ENCODE measurements at regions not wholly inside any gene's neighbourhood (a gene's known extent, or its start where the extent isn't known, plus 50 kb on each side); places are given as distances from the start of the nearest gene placed in this dataset.
"Not testable (repeated sequence)": the region's sequence is repeated elsewhere in the genome, so short reads cannot be mapped to it uniquely, and the experiment has no call there.

DNA sequence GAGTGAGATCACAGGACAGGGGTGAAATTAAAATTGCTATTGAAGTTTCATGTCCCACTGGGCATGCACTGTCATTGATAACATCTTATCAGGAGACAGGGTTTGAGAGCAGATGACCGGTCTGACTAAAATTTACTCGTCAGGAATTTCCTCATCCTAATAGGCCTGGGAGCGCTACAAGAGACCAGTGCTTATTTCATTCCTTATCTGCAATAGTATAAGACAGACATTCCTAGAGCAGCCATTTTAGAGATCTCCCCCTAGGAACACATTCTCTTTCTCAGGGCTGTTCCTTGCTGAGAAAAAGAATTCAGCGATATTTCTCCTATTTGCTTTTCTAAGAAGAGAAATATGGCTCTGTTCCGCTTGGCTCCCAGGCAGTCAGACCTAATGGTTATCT, 181.4 kb upstream of the ETV3 start:
- no peak for DNase-seq (ENCODE audit: low spot score in 2 of 2)
- no peak for ATAC-seq
- peaks cover 0 to 46% of the 10 kb centered on the region in 2 donors for H3K36me3 Mint-ChIP-seq
- H3K9me3 Mint-ChIP-seq = peaks cover 18 to 30% of the 10 kb centered on the region in 2 donors
- no peak overlapping the region for H3K27ac Mint-ChIP-seq

GRCh38 chr1:157317229-157317628, 179.0 kb upstream of the ETV3 start:
- DNase-seq (ENCODE audit: low spot score in 2 of 2); ATAC-seq; H3K27ac Mint-ChIP-seq: not testable (repeated sequence)
- Mint-ChIP-seq H3K36me3 (peaks cover 0 to 46% of the 10 kb centered on the region in 2 donors), H3K9me3 (peaks cover 18 to 30% of the 10 kb centered on the region in 2 donors)

GRCh38 chr1:157315544-157315943, 177.3 kb upstream of the ETV3 start:
- DNase-seq (ENCODE audit: low spot score in 2 of 2) (no peak), ATAC-seq (no peak)
- peaks cover 0 to 37% of the 10 kb centered on the region in 2 donors for H3K36me3 Mint-ChIP-seq
- peaks cover 18 to 27% of the 10 kb centered on the region in 2 donors for H3K9me3 Mint-ChIP-seq
- no peak overlapping the region for H3K27ac Mint-ChIP-seq

GRCh38 chr1:157314408-157314807, 176.2 kb upstream of the ETV3 start:
- Mint-ChIP-seq H3K9me3 (peaks cover 18 to 19% of the 10 kb centered on the region in 2 donors), H3K36me3 (peaks cover 0 to 27% of the 10 kb centered on the region in 2 donors), H3K27ac (no peak overlapping the region)
- ATAC-seq = no peak
- DNase-seq (ENCODE audit: low spot score in 2 of 2) = no peak

DNA sequence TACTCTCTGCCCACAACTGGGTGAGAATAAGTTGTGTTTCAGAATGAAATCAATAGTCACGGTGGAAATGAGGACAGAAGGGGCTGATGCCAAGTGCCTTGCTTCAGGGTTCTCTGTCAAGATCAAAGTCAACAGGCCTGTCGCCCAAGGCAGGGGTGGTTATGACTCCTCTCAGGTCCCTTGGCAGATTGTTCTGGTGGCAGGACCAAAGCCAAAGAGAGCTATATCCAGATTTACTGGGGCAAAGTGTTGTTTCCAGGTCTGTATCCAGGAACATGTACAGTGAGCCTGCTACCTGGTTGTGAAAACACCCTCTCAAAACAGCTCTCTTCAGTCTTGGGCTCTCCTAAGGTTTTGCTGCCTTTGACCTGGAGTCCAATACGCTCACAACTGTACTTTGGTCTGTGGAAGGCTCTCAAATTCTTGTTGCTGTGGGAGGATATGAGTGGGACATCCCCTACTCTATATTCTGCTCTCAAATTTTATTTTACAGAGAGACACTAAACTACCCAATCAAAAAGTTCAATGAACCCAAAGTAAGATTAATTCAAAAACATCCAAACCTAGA, 175.1 kb upstream of the ETV3 start:
- Mint-ChIP-seq H3K36me3 (peaks cover 0 to 26% of the 10 kb centered on the region in 2 donors), H3K27ac (no peak overlapping the region), H3K9me3 (peaks cover 15 to 17% of the 10 kb centered on the region in 2 donors)
- ATAC-seq = no peak
- no peak for DNase-seq (ENCODE audit: low spot score in 2 of 2)

- Mint-ChIP-seq H3K36me3 (peaks cover 0 to 16% of the 10 kb centered on the region in 2 donors), H3K27ac (no peak overlapping the region), H3K9me3 (peaks cover 7 to 8% of the 10 kb centered on the region in 2 donors)
- ATAC-seq = no peak
- no peak for DNase-seq (ENCODE audit: low spot score in 2 of 2)
These were observed 174.1 kb upstream of the ETV3 start for GRCh38 chr1:157312082-157312812.

GRCh38 chr1:157311730-157312081, 173.5 kb upstream of the ETV3 start:
- no peak for DNase-seq (ENCODE audit: low spot score in 2 of 2)
- Mint-ChIP-seq H3K9me3 (peaks cover 4 to 5% of the 10 kb centered on the region in 2 donors), H3K27ac (no peak overlapping the region), H3K36me3 (peaks cover 0 to 12% of the 10 kb centered on the region in 2 donors)
- no peak for ATAC-seq

- H3K27ac Mint-ChIP-seq; H3K9me3 Mint-ChIP-seq; ATAC-seq; H3K36me3 Mint-ChIP-seq; DNase-seq (ENCODE audit: low spot score in 2 of 2): not testable (repeated sequence)
These were observed 172.9 kb upstream of the ETV3 start for GRCh38 chr1:157310805-157311729.

- ATAC-seq = no peak
These were observed 172.2 kb upstream of the ETV3 start for GRCh38 chr1:157310401-157310800.

GRCh38 chr1:157307491-157307890, 169.3 kb upstream of the ETV3 start:
- no peak overlapping the region for H3K27ac Mint-ChIP-seq
- no peak for ATAC-seq
- no peak for DNase-seq (ENCODE audit: low spot score in 2 of 2)
- no peaks in the 10 kb centered on the region for H3K9me3 Mint-ChIP-seq
- no peaks in the 10 kb centered on the region for H3K36me3 Mint-ChIP-seq

More at GRCh38 chr1:157310401-157310800, 172.2 kb upstream of the ETV3 start:
- Mint-ChIP-seq H3K9me3 (no peaks in the 10 kb centered on the region), H3K27ac (no peak overlapping the region), H3K36me3 (no peaks in the 10 kb centered on the region)
- no peak for DNase-seq (ENCODE audit: low spot score in 2 of 2)

GRCh38 chr1:157306896-157307295, 168.7 kb upstream of the ETV3 start:
- H3K27ac Mint-ChIP-seq = no peak overlapping the region
- no peaks in the 10 kb centered on the region for H3K9me3 Mint-ChIP-seq
- no peak for ATAC-seq
- no peak for DNase-seq (ENCODE audit: low spot score in 2 of 2)
- no peaks in the 10 kb centered on the region for H3K36me3 Mint-ChIP-seq

DNA sequence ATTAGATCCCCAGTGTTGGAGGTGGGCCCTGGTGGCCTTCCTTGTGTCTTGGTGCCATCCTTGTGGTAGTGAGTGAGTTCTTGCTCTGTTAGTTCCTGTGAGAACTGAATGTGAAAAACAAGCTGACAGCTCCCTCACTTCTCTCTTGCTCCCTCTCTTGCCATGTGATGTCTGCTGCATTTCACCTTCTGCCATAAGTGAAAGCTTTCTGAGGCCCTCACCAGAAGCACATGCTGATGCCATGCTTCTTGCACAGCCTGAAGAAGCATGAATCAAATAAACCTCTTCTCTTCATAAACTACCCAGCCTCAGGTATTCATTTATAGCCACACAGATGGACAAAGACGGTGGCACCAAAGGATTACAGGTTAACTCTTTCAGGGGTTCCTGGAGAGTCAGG, 166.1 kb upstream of the ETV3 start:
- H3K27ac Mint-ChIP-seq = no peak overlapping the region
- no peaks in the 10 kb centered on the region for H3K9me3 Mint-ChIP-seq
- ATAC-seq (no peak), DNase-seq (ENCODE audit: low spot score in 2 of 2) (no peak)
- no peaks in the 10 kb centered on the region for H3K36me3 Mint-ChIP-seq

DNA sequence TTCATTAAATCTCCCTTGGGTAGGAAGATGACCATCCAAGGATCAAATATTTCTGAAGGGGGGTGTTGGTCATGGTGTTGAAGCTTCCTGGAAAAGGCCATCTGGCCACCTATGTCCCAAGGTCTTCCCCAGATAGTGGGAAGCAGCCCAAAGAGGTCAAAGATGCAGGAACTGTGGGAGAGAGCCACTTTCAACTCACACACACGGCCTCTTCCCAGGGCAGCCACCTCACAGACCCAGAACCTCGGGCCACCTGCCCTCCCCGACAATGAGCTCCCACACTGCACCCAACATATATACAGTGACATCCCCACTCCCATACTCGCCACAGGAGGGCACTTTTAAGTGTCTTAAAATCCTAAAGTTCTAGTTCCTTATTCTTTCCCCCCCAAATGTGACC, 164.5 kb upstream of the ETV3 start:
- Mint-ChIP-seq H3K36me3 (no peaks in the 10 kb centered on the region), H3K27ac (no peak overlapping the region), H3K9me3 (no peaks in the 10 kb centered on the region)
- ATAC-seq = no peak
- DNase-seq (ENCODE audit: low spot score in 2 of 2) = no peak

DNA sequence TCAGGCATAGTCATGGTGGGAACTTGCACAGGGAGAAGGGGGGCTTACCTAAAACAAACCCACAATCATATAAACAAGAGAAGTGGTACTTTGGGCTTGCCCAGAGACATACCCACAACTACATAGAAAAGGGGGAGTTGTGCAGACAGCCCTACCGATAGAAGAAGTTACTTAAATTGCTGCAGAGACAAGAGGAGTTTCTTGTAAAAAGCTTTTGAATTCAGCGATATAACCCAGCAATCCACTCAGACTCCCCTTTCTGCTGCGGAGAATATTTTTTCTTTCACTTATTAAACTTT, 164.0 kb upstream of the ETV3 start:
- no peaks in the 10 kb centered on the region for H3K36me3 Mint-ChIP-seq
- H3K9me3 Mint-ChIP-seq = no peaks in the 10 kb centered on the region
- no peak for ATAC-seq
- DNase-seq (ENCODE audit: low spot score in 2 of 2) = no peak
- no peak overlapping the region for H3K27ac Mint-ChIP-seq

- Mint-ChIP-seq H3K36me3 (no peaks in the 10 kb centered on the region), H3K27ac (no peak overlapping the region), H3K9me3 (no peaks in the 10 kb centered on the region)
- ATAC-seq = no peak
- no peak for DNase-seq (ENCODE audit: low spot score in 2 of 2)
These were observed 163.4 kb upstream of the ETV3 start for GRCh38 chr1:157301477-157302198.

DNA sequence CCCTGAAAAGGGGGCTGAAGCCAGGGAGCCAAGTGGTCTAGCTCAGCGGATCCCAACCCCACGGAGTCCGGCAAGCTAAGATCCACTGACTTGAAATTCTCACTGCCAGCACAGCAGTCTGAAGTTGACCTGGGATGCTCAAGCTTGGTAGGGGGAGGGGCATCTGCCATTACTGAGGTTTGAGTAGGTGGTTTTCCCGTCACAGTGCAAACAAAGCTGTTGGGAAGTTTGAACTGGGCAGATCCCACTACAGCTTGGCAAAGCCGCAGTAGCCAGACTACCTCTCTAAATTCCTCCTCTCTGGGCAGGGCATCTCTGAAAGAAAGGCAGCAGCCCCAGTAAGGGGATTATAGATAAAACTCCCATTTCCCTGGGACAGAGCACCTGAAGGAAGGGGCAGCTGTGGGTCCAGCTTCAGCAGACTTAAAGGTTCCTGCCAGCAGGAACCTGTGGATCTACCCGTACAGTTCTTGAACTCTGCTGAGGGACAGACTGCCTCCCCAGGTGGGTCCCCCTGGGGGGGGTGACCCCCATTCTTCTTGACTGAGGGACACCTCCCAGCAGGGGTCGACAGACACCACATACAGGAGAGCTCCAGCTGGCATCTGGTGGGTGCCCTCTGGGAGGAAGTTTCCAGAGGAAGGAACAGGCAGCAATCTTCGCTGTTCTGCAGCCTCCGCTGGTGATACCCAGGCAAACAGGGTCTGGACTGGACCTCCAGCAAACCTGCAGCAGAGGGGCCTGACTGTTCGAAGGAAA, 156.4 kb upstream of the ETV3 start:
- DNase-seq (ENCODE audit: low spot score in 2 of 2); H3K9me3 Mint-ChIP-seq; ATAC-seq; H3K27ac Mint-ChIP-seq; H3K36me3 Mint-ChIP-seq: not testable (repeated sequence)
